LNCAP (cell line): ENCODE measurements at regions not wholly inside any gene's neighbourhood (a gene's known extent, or its start where the extent isn't known, plus 50 kb on each side); places are given as distances from the start of the nearest gene placed in this dataset.

ENCODE experiments used
- TF ChIP-seq, protein P1 (sequence below): fragments of 450-650 bp; IDR thresholded peaks from 2 replicates; pipeline ENCODE4 v1.5.1; 2017; ENCODE audit warnings: mild to moderate bottlenecking

DNA sequence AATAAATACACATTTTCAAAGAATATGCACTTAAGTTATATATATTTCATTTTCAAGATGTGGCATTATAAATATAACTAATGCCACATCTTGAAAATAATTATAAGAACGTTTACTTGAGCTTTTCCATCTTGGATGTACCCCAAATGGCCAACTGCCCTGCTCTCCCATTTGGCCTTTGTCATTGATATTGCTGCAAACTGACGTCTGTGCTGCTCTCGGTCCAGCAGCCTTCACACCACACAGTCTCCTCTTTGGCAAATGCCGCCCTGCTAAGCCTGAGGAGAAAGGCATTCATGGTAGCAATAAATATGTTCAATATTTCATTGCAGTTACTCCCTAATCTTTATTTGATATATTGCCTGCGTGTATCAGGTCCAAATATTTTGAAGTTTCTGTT is 384.6 kb upstream of the ADARB2 start:
- TF ChIP-seq, protein P1, sequence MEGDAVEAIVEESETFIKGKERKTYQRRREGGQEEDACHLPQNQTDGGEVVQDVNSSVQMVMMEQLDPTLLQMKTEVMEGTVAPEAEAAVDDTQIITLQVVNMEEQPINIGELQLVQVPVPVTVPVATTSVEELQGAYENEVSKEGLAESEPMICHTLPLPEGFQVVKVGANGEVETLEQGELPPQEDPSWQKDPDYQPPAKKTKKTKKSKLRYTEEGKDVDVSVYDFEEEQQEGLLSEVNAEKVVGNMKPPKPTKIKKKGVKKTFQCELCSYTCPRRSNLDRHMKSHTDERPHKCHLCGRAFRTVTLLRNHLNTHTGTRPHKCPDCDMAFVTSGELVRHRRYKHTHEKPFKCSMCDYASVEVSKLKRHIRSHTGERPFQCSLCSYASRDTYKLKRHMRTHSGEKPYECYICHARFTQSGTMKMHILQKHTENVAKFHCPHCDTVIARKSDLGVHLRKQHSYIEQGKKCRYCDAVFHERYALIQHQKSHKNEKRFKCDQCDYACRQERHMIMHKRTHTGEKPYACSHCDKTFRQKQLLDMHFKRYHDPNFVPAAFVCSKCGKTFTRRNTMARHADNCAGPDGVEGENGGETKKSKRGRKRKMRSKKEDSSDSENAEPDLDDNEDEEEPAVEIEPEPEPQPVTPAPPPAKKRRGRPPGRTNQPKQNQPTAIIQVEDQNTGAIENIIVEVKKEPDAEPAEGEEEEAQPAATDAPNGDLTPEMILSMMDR, result no peak

DNA sequence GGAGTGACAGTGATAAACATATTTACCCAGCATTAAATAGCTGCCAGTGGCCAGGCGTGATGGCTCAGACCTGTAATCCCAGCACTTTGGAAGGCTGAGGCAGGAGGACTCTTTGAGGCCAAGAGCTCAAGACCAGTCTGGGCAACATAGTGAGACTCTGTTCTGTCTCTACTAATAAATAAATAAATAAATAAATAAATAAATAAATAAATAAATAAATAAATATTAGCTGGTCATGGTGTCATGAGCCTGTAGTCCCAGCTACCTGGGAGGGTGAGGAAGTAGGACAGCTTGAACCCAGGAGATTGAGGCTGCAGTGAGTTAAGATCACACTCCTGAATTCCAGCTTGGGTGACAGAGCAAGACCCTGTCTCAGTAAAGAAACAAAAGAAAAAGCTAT is 384.0 kb upstream of the ADARB2 start:
- TF ChIP-seq, protein P1, result no peak

DNA sequence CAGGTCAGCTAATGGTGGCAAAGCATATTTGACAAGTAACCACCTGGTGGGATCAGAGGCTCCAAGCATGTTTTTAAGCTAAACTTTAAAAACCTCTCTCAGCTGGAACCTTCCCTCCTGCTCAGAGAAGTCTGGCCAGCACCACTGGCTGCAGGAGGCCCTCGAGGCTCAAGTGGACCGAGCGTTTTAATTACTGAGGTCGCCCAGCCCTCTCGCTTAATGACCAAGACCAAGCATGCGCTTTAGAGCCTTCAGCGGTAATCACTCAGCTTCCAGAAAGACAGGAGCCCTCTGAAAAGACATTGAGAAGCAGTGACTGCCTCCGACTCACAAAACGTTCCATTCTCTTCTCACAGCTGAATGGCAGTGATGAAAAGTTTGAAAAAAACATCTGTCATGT is 383.4 kb upstream of the ADARB2 start:
- TF ChIP-seq, protein P1, result no peak

DNA sequence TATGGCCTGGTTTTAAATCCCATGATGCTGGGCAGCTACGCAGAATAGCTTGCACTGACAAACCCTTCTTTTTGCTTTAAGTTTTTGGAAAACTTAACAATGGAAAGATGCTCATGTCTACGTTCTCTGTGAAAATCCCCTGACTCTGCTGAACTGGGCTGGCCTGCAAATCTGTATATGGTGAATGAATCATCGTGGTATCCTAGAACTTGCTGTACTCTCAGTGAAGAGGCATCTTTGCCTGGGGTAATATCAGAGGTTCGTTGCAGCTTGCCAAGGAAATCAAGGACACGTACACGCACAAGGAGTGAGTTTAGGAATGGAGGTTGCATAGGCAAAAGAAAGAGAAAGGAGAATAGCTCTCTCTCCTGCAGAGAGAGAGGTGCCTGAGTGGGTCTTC is 382.0 kb upstream of the ADARB2 start:
- TF ChIP-seq, protein P1, result no peak

DNA sequence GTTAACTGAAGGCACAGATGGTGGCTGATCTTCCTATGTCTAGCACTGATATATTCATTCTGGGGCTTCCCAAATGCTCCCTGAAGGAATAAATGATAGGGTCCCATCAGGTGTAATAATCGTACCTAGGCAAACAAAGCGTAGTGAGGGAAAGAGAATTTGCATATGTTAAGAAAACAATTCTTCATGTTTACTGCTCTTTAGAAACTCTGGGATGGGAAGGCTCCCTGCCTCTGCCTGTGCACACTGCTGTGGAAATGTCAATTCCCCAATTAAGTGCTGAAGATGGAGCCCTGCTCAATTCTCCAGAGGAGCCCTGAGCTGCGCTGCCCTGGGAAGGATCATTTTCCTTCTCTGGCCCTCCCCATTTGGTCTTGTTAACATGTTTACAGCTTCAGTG is 380.9 kb upstream of the ADARB2 start:
- TF ChIP-seq, protein P1, result no peak

DNA sequence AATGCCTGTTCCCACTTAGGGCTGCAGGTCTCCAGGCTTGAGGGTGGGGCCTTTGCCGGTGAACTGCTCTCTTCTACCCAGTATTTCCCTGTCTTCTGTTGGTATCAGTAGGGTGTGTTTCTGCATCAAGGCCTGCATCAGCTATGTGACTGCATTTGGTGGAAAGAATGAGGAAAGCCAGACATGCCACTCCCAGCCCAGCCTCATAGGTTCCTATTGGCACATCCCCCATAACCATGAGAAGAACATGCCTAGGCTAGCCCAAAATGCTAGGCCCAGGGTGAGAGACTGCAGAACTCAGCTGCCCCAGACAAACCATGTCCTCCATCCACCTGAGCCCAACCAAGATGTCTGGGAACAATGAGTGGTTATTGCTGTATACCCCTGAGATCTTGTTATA is 380.3 kb upstream of the ADARB2 start:
- TF ChIP-seq, protein P1, result no peak

DNA sequence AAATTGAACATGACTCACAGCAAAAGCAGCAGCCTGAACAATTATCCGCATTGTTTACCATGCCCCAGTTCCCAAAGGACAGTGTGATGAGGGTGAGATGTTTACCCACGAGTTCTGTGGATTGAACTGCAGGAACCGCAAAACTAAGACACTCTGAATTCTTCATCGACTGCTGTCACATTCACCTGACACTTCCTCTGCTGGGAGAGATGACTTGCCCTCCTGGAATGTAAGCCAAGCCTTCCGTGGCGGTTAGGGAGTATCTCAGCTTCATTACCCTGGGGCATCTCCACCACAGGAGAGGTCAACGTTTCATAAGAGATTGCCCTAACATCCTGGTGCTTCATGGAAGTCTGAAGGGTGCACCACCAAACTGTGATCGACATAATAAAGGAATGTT is 374.6 kb upstream of the ADARB2 start:
- TF ChIP-seq, protein P1, result no peak

DNA sequence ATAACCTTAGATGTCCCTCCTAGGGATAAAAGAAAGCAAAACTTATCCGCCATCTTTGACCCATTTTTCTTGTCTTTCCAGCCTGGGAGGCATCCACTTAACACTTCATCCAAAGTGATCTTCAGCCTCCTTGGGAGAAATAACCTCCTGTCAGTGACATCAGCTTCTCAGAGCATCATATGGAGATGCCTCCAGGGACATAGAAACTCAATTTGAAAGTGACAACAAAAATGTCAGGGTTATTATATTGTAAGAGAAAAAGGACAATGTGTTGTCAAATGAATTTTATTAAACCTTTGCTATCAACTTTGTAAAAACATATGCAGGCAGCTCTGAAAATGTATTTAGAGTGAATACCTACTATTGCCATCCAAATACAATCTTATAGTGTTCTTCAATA is 371.2 kb upstream of the ADARB2 start:
- TF ChIP-seq, protein P1, result no peak
